ENCODE measurements at regions not wholly inside any gene's neighbourhood (a gene's known extent, or its start where the extent isn't known, plus 50 kb on each side); places are given as distances from the start of the nearest gene placed in this dataset.

DNA sequence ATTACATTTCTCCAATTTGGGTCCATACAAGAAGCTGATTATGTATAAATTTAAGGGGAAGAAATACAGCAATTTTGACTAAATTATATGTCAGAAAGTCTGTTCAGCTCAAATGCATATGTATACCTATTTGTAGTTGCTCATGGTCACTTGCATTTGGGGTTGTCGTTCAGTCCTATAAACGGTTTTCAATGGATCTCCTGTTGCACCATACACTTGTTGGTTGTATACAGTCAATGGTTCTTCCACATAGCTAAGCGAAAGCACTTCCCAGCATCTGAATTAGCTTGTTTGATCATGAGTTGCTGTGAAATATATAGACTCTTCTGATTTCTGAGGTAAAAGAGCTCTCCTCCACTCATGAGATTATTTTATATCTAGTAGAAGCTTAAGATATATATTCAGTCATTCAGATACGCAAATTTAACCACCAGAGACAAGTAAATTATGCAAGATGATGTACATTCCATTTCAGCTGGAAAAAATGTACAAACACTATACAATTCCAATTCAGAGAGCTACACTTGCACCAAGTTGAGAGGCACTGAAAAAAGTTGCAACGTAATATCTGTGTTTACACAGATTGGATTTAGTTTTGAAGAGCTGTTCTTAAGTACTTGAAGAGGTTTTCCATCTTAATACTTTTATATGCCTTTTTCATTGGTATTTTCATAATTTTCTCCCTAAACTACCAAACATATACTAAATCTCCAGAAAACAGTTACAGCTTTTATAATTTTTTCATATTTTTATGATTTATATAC, 64.4 kb upstream of the POU5F2 start:
- no peak overlapping the region for H3K27ac Mint-ChIP-seq
- no peaks in the 10 kb centered on the region for H3K9me3 Mint-ChIP-seq
- H3K4me3 Mint-ChIP-seq = no peak overlapping the region
- H3K36me3 Mint-ChIP-seq (ENCODE audit: low read depth) = no peaks in the 10 kb centered on the region
- intact Hi-C loops (cut with micrococcal nuclease) = no loop called here
- peaks cover 3% of the 10 kb centered on the region for H3K4me1 Mint-ChIP-seq
- DNase-seq = no peak
- no peaks in the 10 kb centered on the region for H3K27me3 Mint-ChIP-seq

GRCh38 chr5:93800988-93801811, 59.8 kb upstream of the POU5F2 start:
- H3K27ac Mint-ChIP-seq = no peak overlapping the region
- no peaks in the 10 kb centered on the region for H3K9me3 Mint-ChIP-seq
- no peaks in the 10 kb centered on the region for H3K27me3 Mint-ChIP-seq
- no peak overlapping the region for H3K4me3 Mint-ChIP-seq
- intact Hi-C loops (cut with micrococcal nuclease) = loop anchor here (1.0 to 5.0 kb wide), 3 partner anchors 116 to 220 kb away; partner anchors contain the start of gene NR2F1-AS1
- peaks cover 3% of the 10 kb centered on the region for H3K4me1 Mint-ChIP-seq
- no peaks in the 10 kb centered on the region for H3K36me3 Mint-ChIP-seq (ENCODE audit: low read depth)
- DNase-seq = peak; percentile 75

DNA sequence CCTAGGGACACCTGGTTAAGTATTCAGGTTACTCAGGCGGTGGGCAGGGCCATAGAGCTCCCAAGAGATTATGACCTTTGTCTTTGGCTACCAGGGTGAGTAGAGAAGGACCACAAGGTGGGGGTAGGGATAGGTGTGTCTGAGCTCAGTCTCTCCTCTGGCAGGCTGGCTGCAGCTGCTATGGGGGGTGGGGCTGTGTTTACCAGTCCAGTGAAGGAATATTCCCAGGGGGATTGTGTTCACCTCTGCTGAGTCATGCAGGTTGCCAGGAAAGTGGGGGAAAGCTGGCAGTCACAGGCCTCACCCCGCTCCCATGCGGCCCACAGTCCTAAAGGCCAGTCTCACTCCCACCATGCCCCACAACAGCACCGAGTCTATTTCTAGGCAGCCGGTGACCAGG, 53.6 kb upstream of the POU5F2 start:
- H3K4me1 Mint-ChIP-seq = peaks cover 3% of the 10 kb centered on the region
- H3K9me3 Mint-ChIP-seq = no peaks in the 10 kb centered on the region
- no peaks in the 10 kb centered on the region for H3K27me3 Mint-ChIP-seq

GRCh38 chr5:93793159-93793781, 51.9 kb upstream of the POU5F2 start:
- intact Hi-C loops (cut with micrococcal nuclease) = no loop called here
- H3K27ac Mint-ChIP-seq = no peak overlapping the region
- no peak for DNase-seq

More for the DNA sequence above, 53.6 kb upstream of the POU5F2 start:
- Mint-ChIP-seq H3K4me3 (no peak overlapping the region), H3K27ac (no peak overlapping the region), H3K36me3 (ENCODE audit: low read depth) (peaks cover 5% of the 10 kb centered on the region)
- DNase-seq = no peak
- intact Hi-C loops (cut with micrococcal nuclease) = no loop called here

GRCh38 chr5:93791518-93791972, 50.1 kb upstream of the POU5F2 start:
- intact Hi-C loops (cut with micrococcal nuclease) = no loop called here
- Mint-ChIP-seq H3K4me1 (peaks cover 3% of the 10 kb centered on the region), H3K9me3 (no peaks in the 10 kb centered on the region), H3K36me3 (ENCODE audit: low read depth) (peaks cover 5% of the 10 kb centered on the region), H3K4me3 (no peak overlapping the region), H3K27ac (no peak overlapping the region), H3K27me3 (no peaks in the 10 kb centered on the region)
- DNase-seq = no peak

More at GRCh38 chr5:93793159-93793781, 51.9 kb upstream of the POU5F2 start:
- Mint-ChIP-seq H3K4me3 (no peak overlapping the region), H3K4me1 (peaks cover 3% of the 10 kb centered on the region), H3K27me3 (no peaks in the 10 kb centered on the region), H3K9me3 (no peaks in the 10 kb centered on the region), H3K36me3 (ENCODE audit: low read depth) (peaks cover 5% of the 10 kb centered on the region)

Data from activated CD4-positive, alpha-beta T cell treated with anti-CD3 and anti-CD28 coated beads, Interleukin-2, amount 10 ng/mL, durations not matched to agents 24 days and 14 days (primary cell).